ENCODE measurements at regions not wholly inside any gene's neighbourhood (a gene's known extent, or its start where the extent isn't known, plus 50 kb on each side); places are given as distances from the start of the nearest gene placed in this dataset.

GRCh38 chr2:136247204-136247950 lies 129.4 kb upstream of the CXCR4 start:
- no peak for DNase-seq (ENCODE audit: low spot score)
- H3K4me1 Mint-ChIP-seq (ENCODE audit: unreplicated experiment), result peaks cover 2% of the 10 kb centered on the region
- no peaks in the 10 kb centered on the region for H3K36me3 Mint-ChIP-seq (ENCODE audit: low read depth, unreplicated experiment)
- H3K27me3 Mint-ChIP-seq (ENCODE audit: unreplicated experiment), result peaks cover 4% of the 10 kb centered on the region
- no peaks in the 10 kb centered on the region for H3K9me3 Mint-ChIP-seq (ENCODE audit: unreplicated experiment)
- H3K27ac Mint-ChIP-seq (ENCODE audit: unreplicated experiment), result no peak overlapping the region
- TF ChIP-seq CTCF (IDR thresholded peaks at IDR 0.05; ENCODE audit: unreplicated experiment), result no peak
- no peak overlapping the region for H3K4me3 Mint-ChIP-seq (ENCODE audit: unreplicated experiment)

- no peak for DNase-seq (ENCODE audit: low spot score)
- Mint-ChIP-seq H3K27ac (ENCODE audit: unreplicated experiment) (no peak overlapping the region), H3K4me1 (ENCODE audit: unreplicated experiment) (peaks cover 4% of the 10 kb centered on the region), H3K9me3 (ENCODE audit: unreplicated experiment) (no peaks in the 10 kb centered on the region), H3K4me3 (ENCODE audit: unreplicated experiment) (no peak overlapping the region), H3K27me3 (ENCODE audit: unreplicated experiment) (peaks cover 6% of the 10 kb centered on the region), H3K36me3 (ENCODE audit: low read depth, unreplicated experiment) (no peaks in the 10 kb centered on the region)
- no peak for TF ChIP-seq CTCF (IDR thresholded peaks at IDR 0.05; ENCODE audit: unreplicated experiment)
Observed at GRCh38 chr2:136246086-136246669, 128.2 kb upstream of the CXCR4 start.

- Mint-ChIP-seq H3K27me3 (ENCODE audit: unreplicated experiment) (peaks cover 6% of the 10 kb centered on the region), H3K36me3 (ENCODE audit: low read depth, unreplicated experiment) (no peaks in the 10 kb centered on the region), H3K4me3 (ENCODE audit: unreplicated experiment) (no peak overlapping the region), H3K4me1 (ENCODE audit: unreplicated experiment) (peaks cover 4% of the 10 kb centered on the region), H3K9me3 (ENCODE audit: unreplicated experiment) (no peaks in the 10 kb centered on the region), H3K27ac (ENCODE audit: unreplicated experiment) (no peak overlapping the region)
- no peak for TF ChIP-seq CTCF (IDR thresholded peaks at IDR 0.05; ENCODE audit: unreplicated experiment)
- no peak for DNase-seq (ENCODE audit: low spot score)
Observed at GRCh38 chr2:136245211-136245610, 127.3 kb upstream of the CXCR4 start.

- Mint-ChIP-seq H3K4me1 (ENCODE audit: unreplicated experiment) (peaks cover 4% of the 10 kb centered on the region), H3K36me3 (ENCODE audit: low read depth, unreplicated experiment) (no peaks in the 10 kb centered on the region), H3K4me3 (ENCODE audit: unreplicated experiment) (no peak overlapping the region), H3K27ac (ENCODE audit: unreplicated experiment) (no peak overlapping the region), H3K9me3 (ENCODE audit: unreplicated experiment) (no peaks in the 10 kb centered on the region), H3K27me3 (ENCODE audit: unreplicated experiment) (peaks cover 3% of the 10 kb centered on the region)
- DNase-seq (ENCODE audit: low spot score), result no peak
- TF ChIP-seq CTCF (IDR thresholded peaks at IDR 0.05; ENCODE audit: unreplicated experiment), result no peak
Observed at GRCh38 chr2:136244536-136244885, 126.6 kb upstream of the CXCR4 start.

Data from endothelial cell (in vitro differentiated cells).